ENCODE measurements at regions not wholly inside any gene's neighbourhood (a gene's known extent, or its start where the extent isn't known, plus 50 kb on each side); places are given as distances from the start of the nearest gene placed in this dataset.

GRCh38 chr16:16828913-16829398, 450.0 kb downstream of the NPIPA7 start (continued):
- TF ChIP-seq CHD7 (IDR thresholded peaks at IDR 0.05; ENCODE audit: insufficient replicate concordance, low read length) (no peak), CBX5 (IDR thresholded peaks at IDR 0.05; ENCODE audit: low read depth, low read length) (no peak), SAP30 (IDR thresholded peaks at IDR 0.05; ENCODE audit: insufficient read depth, insufficient replicate concordance, low read length) (no peak), EZH2 (IDR thresholded peaks at IDR 0.05; ENCODE audit: low read depth, low read length, severe bottlenecking) (no peak), RNF2 (IDR thresholded peaks at IDR 0.05; ENCODE audit: borderline replicate concordance, low read depth, low read length, missing control alignments, poor library complexity, severe bottlenecking) (no peak), SIN3A (conservative IDR thresholded peaks at IDR 0.05 in 1 of 2, IDR thresholded peaks at IDR 0.05 in 1 of 2; ENCODE audit: low read depth in 1 of 2, low read length in 2 of 2) (no peak), CTBP2 (IDR thresholded peaks at IDR 0.05; ENCODE audit: borderline replicate concordance, insufficient read depth, insufficient read length, low read length) (no peak), BACH1 (IDR thresholded peaks at IDR 0.05; ENCODE audit: low read length) (no peak), KDM4A (IDR thresholded peaks at IDR 0.05; ENCODE audit: low read depth, low read length, severe bottlenecking) (no peak), RXRA (IDR thresholded peaks at IDR 0.05; ENCODE audit: insufficient read depth, low read depth, low read length) (no peak)

Data from H1 (cell line).